ENCODE measurements at regions not wholly inside any gene's neighbourhood (a gene's known extent, or its start where the extent isn't known, plus 50 kb on each side); places are given as distances from the start of the nearest gene placed in this dataset.

DNA sequence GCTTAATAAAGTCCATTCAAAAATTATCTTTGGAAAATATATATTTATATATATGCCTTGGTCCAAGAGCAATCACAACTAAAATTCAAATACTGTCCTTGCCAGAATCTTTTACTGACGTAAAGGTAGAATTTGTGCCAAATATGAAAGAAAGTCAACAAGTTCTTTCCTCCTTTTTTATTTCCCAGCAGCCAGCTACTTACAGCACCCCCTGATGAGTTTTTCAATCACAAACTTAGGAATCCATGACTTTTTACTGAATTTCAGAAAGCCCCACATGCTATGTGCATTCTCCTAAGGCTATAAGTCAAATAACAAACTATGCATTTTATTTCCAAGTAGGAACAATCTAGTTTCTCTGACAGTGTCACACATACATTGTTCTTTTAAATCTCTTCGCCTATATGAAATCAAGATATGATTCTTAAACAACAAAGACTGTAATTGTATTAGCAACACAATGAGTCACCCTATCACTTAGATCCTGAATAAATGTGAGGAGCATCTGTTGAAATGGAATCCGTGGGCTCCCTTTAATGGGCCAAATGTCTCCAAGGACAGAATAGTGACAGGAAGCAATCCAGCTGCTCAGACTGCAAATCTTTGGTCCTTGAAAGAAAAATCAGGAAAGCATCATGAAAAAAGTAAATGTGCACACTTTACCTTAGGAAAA, 271.4 kb downstream of the DUSP6 start (continued):
- no peak for TF ChIP-seq POLR2AphosphoS5 (IDR thresholded peaks at IDR 0.05; ENCODE audit: low read depth, low read length)
- TF ChIP-seq TAF1 (IDR thresholded peaks at IDR 0.05; ENCODE audit: borderline replicate concordance, low read depth, low read length) = no peak
- TF ChIP-seq TCF12 (IDR thresholded peaks at IDR 0.05) = peak; percentile 42; the same call in 1 of the 2 replicates
- no peak for TF ChIP-seq CHD2 (IDR thresholded peaks at IDR 0.05; ENCODE audit: low read length, partially characterized antibody)
- TF ChIP-seq FOSL2 (IDR thresholded peaks at IDR 0.05; ENCODE audit: borderline replicate concordance, low read depth) = peak; percentile 22; the same call in 1 of the 2 replicates
- no peak for TF ChIP-seq GATA2 (CRISPR knock-in tag; IDR thresholded peaks at IDR 0.05)
- no peak for TF ChIP-seq RAD21 (IDR thresholded peaks at IDR 0.05; ENCODE audit: low read length)
- no peak for TF ChIP-seq RFX5 (IDR thresholded peaks at IDR 0.05; ENCODE audit: low read length)
- TF ChIP-seq, protein P1, sequence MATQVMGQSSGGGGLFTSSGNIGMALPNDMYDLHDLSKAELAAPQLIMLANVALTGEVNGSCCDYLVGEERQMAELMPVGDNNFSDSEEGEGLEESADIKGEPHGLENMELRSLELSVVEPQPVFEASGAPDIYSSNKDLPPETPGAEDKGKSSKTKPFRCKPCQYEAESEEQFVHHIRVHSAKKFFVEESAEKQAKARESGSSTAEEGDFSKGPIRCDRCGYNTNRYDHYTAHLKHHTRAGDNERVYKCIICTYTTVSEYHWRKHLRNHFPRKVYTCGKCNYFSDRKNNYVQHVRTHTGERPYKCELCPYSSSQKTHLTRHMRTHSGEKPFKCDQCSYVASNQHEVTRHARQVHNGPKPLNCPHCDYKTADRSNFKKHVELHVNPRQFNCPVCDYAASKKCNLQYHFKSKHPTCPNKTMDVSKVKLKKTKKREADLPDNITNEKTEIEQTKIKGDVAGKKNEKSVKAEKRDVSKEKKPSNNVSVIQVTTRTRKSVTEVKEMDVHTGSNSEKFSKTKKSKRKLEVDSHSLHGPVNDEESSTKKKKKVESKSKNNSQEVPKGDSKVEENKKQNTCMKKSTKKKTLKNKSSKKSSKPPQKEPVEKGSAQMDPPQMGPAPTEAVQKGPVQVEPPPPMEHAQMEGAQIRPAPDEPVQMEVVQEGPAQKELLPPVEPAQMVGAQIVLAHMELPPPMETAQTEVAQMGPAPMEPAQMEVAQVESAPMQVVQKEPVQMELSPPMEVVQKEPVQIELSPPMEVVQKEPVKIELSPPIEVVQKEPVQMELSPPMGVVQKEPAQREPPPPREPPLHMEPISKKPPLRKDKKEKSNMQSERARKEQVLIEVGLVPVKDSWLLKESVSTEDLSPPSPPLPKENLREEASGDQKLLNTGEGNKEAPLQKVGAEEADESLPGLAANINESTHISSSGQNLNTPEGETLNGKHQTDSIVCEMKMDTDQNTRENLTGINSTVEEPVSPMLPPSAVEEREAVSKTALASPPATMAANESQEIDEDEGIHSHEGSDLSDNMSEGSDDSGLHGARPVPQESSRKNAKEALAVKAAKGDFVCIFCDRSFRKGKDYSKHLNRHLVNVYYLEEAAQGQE (IDR thresholded peaks at IDR 0.05; ENCODE audit: low read depth, low read length) = no peak
- TF ChIP-seq NRF1 (IDR thresholded peaks at IDR 0.05; ENCODE audit: low read depth, low read length) = no peak
- TF ChIP-seq, protein P2, sequence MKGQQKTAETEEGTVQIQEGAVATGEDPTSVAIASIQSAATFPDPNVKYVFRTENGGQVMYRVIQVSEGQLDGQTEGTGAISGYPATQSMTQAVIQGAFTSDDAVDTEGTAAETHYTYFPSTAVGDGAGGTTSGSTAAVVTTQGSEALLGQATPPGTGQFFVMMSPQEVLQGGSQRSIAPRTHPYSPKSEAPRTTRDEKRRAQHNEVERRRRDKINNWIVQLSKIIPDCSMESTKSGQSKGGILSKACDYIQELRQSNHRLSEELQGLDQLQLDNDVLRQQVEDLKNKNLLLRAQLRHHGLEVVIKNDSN (IDR thresholded peaks at IDR 0.05; ENCODE audit: borderline replicate concordance, low read depth) = no peak
- no peak for TF ChIP-seq GABPA (IDR thresholded peaks at IDR 0.05; ENCODE audit: low read depth)
- TF ChIP-seq MEF2A (IDR thresholded peaks at IDR 0.05; ENCODE audit: borderline replicate concordance, low read depth) = no peak
- TF ChIP-seq, protein P3, sequence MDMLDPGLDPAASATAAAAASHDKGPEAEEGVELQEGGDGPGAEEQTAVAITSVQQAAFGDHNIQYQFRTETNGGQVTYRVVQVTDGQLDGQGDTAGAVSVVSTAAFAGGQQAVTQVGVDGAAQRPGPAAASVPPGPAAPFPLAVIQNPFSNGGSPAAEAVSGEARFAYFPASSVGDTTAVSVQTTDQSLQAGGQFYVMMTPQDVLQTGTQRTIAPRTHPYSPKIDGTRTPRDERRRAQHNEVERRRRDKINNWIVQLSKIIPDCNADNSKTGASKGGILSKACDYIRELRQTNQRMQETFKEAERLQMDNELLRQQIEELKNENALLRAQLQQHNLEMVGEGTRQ (IDR thresholded peaks at IDR 0.05; ENCODE audit: borderline replicate concordance, low read depth, low read length) = no peak
- no peak for TF ChIP-seq YY1 (IDR thresholded peaks at IDR 0.05; ENCODE audit: low read depth)
- TF ChIP-seq, protein P4, sequence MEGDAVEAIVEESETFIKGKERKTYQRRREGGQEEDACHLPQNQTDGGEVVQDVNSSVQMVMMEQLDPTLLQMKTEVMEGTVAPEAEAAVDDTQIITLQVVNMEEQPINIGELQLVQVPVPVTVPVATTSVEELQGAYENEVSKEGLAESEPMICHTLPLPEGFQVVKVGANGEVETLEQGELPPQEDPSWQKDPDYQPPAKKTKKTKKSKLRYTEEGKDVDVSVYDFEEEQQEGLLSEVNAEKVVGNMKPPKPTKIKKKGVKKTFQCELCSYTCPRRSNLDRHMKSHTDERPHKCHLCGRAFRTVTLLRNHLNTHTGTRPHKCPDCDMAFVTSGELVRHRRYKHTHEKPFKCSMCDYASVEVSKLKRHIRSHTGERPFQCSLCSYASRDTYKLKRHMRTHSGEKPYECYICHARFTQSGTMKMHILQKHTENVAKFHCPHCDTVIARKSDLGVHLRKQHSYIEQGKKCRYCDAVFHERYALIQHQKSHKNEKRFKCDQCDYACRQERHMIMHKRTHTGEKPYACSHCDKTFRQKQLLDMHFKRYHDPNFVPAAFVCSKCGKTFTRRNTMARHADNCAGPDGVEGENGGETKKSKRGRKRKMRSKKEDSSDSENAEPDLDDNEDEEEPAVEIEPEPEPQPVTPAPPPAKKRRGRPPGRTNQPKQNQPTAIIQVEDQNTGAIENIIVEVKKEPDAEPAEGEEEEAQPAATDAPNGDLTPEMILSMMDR (IDR thresholded peaks at IDR 0.05) = no peak
- no peak for TF ChIP-seq RCOR1 (IDR thresholded peaks at IDR 0.05; ENCODE audit: low read length)
- TF ChIP-seq, protein P5, sequence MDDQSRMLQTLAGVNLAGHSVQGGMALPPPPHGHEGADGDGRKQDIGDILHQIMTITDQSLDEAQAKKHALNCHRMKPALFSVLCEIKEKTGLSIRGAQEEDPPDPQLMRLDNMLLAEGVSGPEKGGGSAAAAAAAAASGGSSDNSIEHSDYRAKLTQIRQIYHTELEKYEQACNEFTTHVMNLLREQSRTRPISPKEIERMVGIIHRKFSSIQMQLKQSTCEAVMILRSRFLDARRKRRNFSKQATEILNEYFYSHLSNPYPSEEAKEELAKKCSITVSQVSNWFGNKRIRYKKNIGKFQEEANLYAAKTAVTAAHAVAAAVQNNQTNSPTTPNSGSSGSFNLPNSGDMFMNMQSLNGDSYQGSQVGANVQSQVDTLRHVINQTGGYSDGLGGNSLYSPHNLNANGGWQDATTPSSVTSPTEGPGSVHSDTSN (IDR thresholded peaks at IDR 0.05) = peak; percentile 13; the same call in 1 of the 2 replicates
